SJSA1 (cell line): ENCODE measurements at regions not wholly inside any gene's neighbourhood (a gene's known extent, or its start where the extent isn't known, plus 50 kb on each side); places are given as distances from the start of the nearest gene placed in this dataset.

Experiments used
- DNase-seq, 2 experiments: peaks; one replicate each; pipeline ENCODE4 v3.0.0-alpha.2; 2015 to 2020; ENCODE audit warnings: low spot score in 2 of 2, low read depth in 1 of 2
- H3K27ac ChIP-seq: fragments of 250-450 bp; sonication (Bioruptor Pico); 2 replicates; pipeline ENCODE4 v1.5.1; 2020; ENCODE audit warnings: mild to moderate bottlenecking, moderate library complexity
- H3K27me3 ChIP-seq: fragments of 250-450 bp; sonication (Bioruptor Pico); replicated peaks from 2 replicates; pipeline ENCODE4 v1.5.1; 2020; ENCODE audit warnings: mild to moderate bottlenecking, moderate library complexity
- H3K36me3 ChIP-seq: fragments of 250-450 bp; sonication (Bioruptor Pico); 2 replicates; pipeline ENCODE4 v1.5.1; 2020; ENCODE audit warnings: mild to moderate bottlenecking
- H3K4me1 ChIP-seq: fragments of 250-450 bp; sonication (Bioruptor Pico); replicated peaks from 2 replicates; pipeline ENCODE4 v1.6.1; 2021; ENCODE audit warnings: mild to moderate bottlenecking
- H3K4me3 ChIP-seq: fragments of 250-450 bp; sonication (Bioruptor Pico); 2 replicates; pipeline ENCODE4 v1.5.1; 2020; ENCODE audit warnings: mild to moderate bottlenecking
- H3K9me3 ChIP-seq: fragments of 250-450 bp; sonication (Bioruptor Pico); replicated peaks from 2 replicates; pipeline ENCODE4 v1.5.1; 2020; ENCODE audit warnings: mild to moderate bottlenecking

DNA sequence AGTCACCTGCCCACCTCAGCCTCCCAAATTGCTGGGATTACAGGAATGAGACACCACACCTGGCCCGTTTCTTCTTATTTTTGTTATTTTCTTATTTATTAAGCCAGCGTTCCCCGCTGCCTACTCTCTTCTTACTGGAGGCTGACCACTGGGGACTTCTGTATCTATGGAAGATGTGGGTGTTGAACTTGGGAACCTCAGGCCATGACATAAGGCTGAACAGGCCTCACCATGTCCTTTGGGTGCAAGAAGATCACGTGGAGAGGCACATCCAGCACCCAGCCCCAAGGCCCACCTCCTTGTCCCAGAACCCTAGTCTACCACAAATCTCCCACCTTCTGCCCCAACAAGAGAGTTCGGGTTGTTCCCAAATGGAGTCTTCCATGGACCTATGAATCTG, 59.4 kb upstream of the NEK6 start:
- no peaks in the 10 kb centered on the region for H3K9me3 ChIP-seq
- no peak overlapping the region for H3K27ac ChIP-seq
- H3K36me3 ChIP-seq = no peaks in the 10 kb centered on the region
- H3K4me1 ChIP-seq = peaks cover 6% of the 10 kb centered on the region; the same call in 1 of the 2 replicates
- H3K27me3 ChIP-seq = no peaks in the 10 kb centered on the region
- H3K4me3 ChIP-seq = no peak overlapping the region
- no peak for DNase-seq

DNA sequence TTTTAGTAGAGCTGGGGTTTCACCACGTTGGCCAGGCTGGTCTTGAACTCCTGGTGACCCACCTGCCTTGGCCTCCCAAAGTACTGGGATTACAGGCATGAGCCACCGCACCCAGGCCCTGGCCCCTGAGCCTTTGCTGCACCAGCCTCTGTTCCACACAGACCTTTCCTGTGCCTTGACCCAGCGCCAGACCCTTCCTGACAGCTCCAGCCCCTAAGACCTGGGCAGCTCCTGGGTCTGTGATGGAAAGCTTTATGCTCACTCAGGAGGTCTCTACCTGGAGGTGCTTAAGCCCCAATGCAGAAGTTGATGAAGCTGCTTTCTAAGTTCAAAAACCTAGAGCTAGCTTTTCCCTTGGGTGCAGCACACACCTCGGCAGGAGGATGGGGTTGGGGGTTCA, 58.8 kb upstream of the NEK6 start:
- no peak overlapping the region for H3K27ac ChIP-seq
- peaks cover 6% of the 10 kb centered on the region; the same call in 1 of the 2 replicates for H3K4me1 ChIP-seq
- no peaks in the 10 kb centered on the region for H3K36me3 ChIP-seq
- H3K9me3 ChIP-seq = no peaks in the 10 kb centered on the region
- H3K27me3 ChIP-seq = no peaks in the 10 kb centered on the region
- H3K4me3 ChIP-seq = no peak overlapping the region
- no peak for DNase-seq

DNA sequence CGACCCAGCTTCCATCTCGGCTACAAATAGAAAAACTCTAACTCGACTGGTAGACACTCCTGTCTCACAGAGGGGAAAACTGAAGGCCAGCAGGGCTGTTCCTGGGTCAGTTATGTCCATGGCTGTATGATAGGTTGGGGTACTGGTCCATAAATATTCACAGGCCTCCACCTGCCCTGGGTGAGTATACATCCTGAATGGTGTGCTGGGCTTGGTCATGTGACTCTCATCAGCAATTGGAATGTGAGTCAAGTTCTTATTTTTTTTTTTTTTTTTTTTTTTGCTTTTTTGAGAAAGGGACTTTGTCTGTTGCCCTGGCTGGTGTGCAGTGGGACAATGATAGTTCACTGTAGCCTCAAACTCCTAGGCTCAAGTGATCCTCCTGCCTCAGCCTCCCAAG, 58.3 kb upstream of the NEK6 start:
- Histone ChIP-seq H3K36me3 (no peaks in the 10 kb centered on the region), H3K9me3 (no peaks in the 10 kb centered on the region), H3K4me1 (peaks cover 6% of the 10 kb centered on the region; the same call in 1 of the 2 replicates), H3K4me3 (no peak overlapping the region), H3K27me3 (no peaks in the 10 kb centered on the region), H3K27ac (no peak overlapping the region)
- DNase-seq = no peak

DNA sequence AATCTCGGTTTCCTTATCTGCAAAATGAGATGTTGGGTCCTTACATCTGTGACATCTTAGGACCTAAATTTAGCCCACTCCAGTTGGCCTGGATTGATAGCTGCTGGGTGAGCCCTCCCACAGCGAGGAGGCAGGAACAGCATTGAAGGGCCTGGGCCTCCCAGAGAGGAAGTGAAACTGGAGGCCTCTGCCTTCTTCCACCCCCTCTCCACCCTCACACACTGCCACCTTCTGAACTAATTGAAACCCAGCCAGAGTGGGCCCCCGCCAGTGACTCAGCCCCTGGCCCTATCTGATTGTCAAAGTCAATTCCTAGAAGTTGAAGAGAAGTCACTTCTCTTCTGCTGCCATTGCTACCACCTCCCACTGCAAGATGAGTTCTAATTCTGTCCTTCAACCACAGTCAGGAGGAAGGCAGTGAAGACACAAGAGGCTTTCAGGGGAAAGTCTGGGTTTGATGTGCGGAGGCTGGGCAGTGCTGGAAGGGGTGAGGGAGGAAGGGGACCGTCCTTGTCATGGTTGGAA, 55.2 kb upstream of the NEK6 start:
- H3K4me3 ChIP-seq = no peak overlapping the region
- H3K27me3 ChIP-seq = no peaks in the 10 kb centered on the region
- H3K9me3 ChIP-seq = no peaks in the 10 kb centered on the region
- H3K4me1 ChIP-seq = peaks cover 6% of the 10 kb centered on the region; the same call in 1 of the 2 replicates
- peak in 1 of 2 experiments; percentile 15 for DNase-seq
- no peaks in the 10 kb centered on the region for H3K36me3 ChIP-seq
- no peak overlapping the region for H3K27ac ChIP-seq

DNA sequence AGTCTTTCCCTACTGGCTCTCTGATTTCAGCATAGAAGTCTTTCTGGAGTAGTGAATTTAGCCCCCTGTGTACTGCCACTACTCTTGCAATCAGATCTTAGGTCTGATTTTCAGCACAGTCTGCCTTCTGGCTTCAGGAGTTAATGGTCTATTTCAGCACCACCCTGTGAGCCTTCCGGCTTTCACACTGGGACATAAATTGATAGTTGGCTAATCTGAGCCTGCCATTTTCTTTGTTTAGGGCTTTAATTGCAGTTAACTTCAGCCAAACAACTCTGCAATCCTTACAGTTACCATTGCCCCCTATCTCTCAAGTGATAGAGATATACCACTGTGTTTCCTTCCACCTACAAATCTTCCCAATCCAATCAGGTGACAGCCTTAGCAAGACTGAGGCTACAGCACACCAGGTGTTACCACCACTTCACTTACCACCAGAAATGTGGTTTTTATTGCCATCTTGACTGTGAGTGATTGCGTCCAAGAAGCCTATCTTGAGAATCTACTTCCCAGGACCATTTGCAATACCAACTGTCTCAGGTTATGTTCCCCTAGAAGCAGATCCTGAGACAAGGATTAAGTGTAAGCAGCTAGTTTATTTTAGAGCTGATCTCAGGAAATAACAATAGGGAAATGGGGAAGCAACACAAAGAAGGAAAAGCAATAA, 51.9 kb upstream of the NEK6 start:
- Histone ChIP-seq H3K27ac (no peak overlapping the region), H3K27me3 (no peaks in the 10 kb centered on the region), H3K4me3 (no peak overlapping the region), H3K36me3 (no peaks in the 10 kb centered on the region), H3K4me1 (peaks cover 6% of the 10 kb centered on the region; the same call in 1 of the 2 replicates), H3K9me3 (no peaks in the 10 kb centered on the region)
- DNase-seq = no peak

DNA sequence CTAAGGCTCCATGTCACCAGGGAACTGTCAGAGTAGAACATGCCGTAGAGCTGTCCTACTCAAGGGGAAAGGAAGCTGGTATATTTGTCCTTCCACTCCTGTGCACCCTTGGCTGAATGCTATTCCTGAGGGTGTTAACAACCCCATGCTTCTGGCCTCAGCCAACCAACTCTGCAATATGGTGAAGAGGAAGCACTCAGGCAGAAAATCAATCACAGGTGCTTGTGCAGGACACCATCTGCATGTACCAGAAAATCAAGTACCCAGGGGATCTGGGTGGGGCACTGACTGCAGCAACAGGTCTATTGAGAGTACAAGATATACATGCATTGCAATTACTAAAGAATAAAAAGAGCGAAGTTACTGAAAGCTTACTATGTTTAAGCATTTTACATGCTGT, 51.4 kb upstream of the NEK6 start:
- peaks cover 8% of the 10 kb centered on the region for H3K4me1 ChIP-seq
- H3K9me3 ChIP-seq = no peaks in the 10 kb centered on the region
- H3K36me3 ChIP-seq = no peaks in the 10 kb centered on the region
- no peaks in the 10 kb centered on the region for H3K27me3 ChIP-seq
- no peak overlapping the region for H3K27ac ChIP-seq
- H3K4me3 ChIP-seq = no peak overlapping the region
- no peak for DNase-seq
